ENCODE measurements at regions not wholly inside any gene's neighbourhood (a gene's known extent, or its start where the extent isn't known, plus 50 kb on each side); places are given as distances from the start of the nearest gene placed in this dataset.

DNA sequence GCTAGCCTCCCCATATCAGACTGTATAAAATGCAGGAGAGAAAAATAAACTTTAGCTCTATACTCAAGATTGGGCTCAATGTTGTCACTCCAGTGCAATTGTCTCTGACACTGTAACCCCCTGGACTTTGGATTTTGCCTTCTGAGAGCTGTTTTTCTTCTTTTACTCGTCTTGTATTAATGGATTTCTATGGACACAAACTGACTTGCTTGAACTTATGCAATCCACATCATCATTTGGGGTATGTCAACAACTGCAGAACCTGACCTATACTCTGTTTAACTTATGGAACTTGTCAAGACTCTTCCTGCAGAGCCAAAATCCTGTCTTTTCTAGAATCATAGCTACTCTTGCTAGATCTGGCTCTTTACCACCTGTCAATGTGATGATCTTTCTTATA, 257.8 kb upstream of the DCC start:
- Histone ChIP-seq H3K36me3 (ENCODE audit: control insufficient read depth, insufficient read depth, low read length) (no peaks in the 10 kb centered on the region), H3K27me3 (replicated peaks; ENCODE audit: control insufficient read depth, insufficient read depth, low read length) (no peaks in the 10 kb centered on the region), H3K4me3 (replicated peaks; ENCODE audit: low read depth, low read length) (no peak overlapping the region)
- TF ChIP-seq, protein P1, sequence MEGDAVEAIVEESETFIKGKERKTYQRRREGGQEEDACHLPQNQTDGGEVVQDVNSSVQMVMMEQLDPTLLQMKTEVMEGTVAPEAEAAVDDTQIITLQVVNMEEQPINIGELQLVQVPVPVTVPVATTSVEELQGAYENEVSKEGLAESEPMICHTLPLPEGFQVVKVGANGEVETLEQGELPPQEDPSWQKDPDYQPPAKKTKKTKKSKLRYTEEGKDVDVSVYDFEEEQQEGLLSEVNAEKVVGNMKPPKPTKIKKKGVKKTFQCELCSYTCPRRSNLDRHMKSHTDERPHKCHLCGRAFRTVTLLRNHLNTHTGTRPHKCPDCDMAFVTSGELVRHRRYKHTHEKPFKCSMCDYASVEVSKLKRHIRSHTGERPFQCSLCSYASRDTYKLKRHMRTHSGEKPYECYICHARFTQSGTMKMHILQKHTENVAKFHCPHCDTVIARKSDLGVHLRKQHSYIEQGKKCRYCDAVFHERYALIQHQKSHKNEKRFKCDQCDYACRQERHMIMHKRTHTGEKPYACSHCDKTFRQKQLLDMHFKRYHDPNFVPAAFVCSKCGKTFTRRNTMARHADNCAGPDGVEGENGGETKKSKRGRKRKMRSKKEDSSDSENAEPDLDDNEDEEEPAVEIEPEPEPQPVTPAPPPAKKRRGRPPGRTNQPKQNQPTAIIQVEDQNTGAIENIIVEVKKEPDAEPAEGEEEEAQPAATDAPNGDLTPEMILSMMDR (IDR thresholded peaks at IDR 0.05; ENCODE audit: insufficient read depth, low read length, poor library complexity, severe bottlenecking), result no peak
- no peak for DNase-seq (ENCODE audit: extremely low read depth, insufficient read length)

DNA sequence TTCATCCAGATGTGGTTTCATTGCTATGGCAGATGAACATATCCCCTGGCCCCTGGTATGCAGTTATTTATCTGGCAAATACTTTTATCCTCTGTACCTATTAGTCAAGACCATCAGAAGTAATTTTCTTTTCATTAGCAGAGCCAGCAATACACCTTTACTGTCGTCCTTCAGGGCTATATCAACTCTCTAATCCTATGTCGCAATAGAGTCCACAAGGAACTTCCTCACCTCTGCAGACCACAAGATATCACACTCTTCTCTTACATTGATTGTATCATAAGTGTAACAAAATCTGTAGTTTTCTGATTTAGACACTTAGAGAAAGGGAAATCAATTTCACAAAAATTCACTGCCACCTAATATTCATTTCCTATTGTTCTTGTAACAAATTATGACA, 252.9 kb upstream of the DCC start:
- Histone ChIP-seq H3K27me3 (replicated peaks; ENCODE audit: control insufficient read depth, insufficient read depth, low read length) (no peaks in the 10 kb centered on the region), H3K36me3 (ENCODE audit: control insufficient read depth, insufficient read depth, low read length) (no peaks in the 10 kb centered on the region), H3K4me3 (replicated peaks; ENCODE audit: low read depth, low read length) (no peak overlapping the region)
- TF ChIP-seq, protein P1 (IDR thresholded peaks at IDR 0.05; ENCODE audit: insufficient read depth, low read length, poor library complexity, severe bottlenecking), result no peak
- DNase-seq (ENCODE audit: extremely low read depth, insufficient read length), result no peak

DNA sequence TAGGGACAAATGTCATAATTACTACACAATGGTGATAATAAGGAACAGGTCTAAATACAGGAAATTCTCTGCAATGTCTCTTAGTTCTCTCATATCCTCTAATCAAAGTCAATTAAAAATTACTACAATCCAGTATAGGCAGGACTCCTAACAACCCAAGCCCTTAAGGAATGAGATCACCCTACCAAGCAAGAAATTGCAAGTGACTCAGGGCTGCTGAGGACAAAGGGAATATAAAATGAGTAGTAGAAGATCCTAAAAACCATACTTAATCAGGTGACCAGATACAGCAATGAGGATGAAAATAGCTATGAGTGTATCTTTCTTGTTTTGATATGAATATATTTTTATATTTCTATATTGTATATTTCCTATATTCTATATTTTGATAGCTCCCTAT, 250.0 kb upstream of the DCC start:
- H3K27me3 ChIP-seq (replicated peaks; ENCODE audit: control insufficient read depth, insufficient read depth, low read length), result no peaks in the 10 kb centered on the region
- H3K4me3 ChIP-seq (replicated peaks; ENCODE audit: low read depth, low read length), result no peak overlapping the region
- no peak for DNase-seq (ENCODE audit: extremely low read depth, insufficient read length)
- no peaks in the 10 kb centered on the region for H3K36me3 ChIP-seq (ENCODE audit: control insufficient read depth, insufficient read depth, low read length)
- TF ChIP-seq, protein P1 (IDR thresholded peaks at IDR 0.05; ENCODE audit: insufficient read depth, low read length, poor library complexity, severe bottlenecking), result no peak

DNA sequence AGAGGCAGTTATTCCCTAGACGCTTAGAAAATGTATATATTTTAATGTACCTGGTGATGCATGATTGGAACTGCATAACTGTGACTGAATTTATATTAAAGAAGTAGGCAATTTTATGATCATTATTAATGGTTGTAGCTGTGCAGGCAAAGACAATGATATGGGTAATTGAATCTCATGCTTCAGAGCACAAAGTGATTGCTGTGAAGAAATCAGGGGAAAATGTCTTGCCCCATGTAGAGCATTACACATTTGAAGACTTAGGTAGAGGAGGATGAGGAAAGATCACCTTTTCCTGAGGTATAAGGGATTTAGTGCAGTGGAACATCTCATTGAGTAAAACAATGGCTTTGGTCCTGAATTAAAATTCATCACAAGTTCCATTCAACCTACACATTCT, 246.8 kb upstream of the DCC start:
- no peak for DNase-seq (ENCODE audit: extremely low read depth, insufficient read length)
- H3K4me3 ChIP-seq (replicated peaks; ENCODE audit: low read depth, low read length), result no peak overlapping the region
- H3K36me3 ChIP-seq (ENCODE audit: control insufficient read depth, insufficient read depth, low read length), result no peaks in the 10 kb centered on the region
- H3K27me3 ChIP-seq (replicated peaks; ENCODE audit: control insufficient read depth, insufficient read depth, low read length), result no peaks in the 10 kb centered on the region
- TF ChIP-seq, protein P1 (IDR thresholded peaks at IDR 0.05; ENCODE audit: insufficient read depth, low read length, poor library complexity, severe bottlenecking), result no peak

DNA sequence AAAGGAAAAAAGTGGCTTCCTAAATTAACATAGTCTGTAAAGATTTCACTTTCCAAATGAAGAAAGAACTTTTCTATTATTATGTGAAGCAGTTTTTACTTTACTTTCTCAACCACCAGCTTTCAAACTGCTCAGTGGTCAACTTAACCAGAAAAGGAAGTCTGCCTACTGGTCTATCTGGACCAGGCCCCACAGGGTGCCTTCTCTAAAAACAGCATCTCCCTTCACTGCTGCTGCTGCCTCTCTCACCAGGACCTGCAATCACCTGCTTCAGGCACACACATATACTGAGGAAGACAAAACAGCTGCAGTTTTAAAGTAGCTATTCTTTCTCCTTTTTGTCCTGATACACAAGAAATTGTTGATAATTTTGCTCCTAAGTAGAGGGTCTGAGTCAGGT, 221.3 kb upstream of the DCC start:
- no peaks in the 10 kb centered on the region for H3K27me3 ChIP-seq (replicated peaks; ENCODE audit: control insufficient read depth, insufficient read depth, low read length)
- TF ChIP-seq, protein P1 (IDR thresholded peaks at IDR 0.05; ENCODE audit: insufficient read depth, low read length, poor library complexity, severe bottlenecking), result no peak
- no peaks in the 10 kb centered on the region for H3K36me3 ChIP-seq (ENCODE audit: control insufficient read depth, insufficient read depth, low read length)
- no peak for DNase-seq (ENCODE audit: extremely low read depth, insufficient read length)
- no peak overlapping the region for H3K4me3 ChIP-seq (replicated peaks; ENCODE audit: low read depth, low read length)

DNA sequence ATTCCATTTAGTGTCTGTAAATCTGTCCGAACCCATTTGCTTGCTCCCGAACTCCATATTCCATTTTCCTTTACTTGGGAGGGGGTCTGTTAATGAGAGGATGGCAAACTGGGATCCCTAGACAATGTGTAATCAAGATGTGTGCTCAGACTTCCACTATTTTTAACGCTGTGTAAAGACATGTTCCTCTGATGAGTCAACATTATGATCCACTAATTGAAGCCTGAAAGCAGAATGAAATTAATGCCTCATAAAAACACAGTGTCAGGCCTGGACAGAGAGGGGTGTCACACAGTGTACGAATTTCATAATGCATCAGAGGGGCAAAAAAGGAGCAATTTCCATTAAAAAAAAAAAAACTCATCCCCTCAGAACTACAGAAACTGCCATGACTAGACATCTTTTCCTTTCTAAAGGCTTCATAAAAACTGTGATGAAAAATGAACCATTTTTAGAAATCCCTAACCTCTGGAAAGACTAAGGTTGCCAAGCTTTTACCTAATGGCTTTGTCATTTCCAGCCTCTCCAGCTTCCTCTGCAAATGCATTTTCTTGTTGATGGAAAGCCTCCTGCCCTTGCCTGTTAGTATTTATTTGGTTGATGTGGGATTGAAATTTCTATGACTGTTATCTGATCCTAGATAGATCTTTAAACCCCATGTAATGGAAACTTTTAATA, 209.2 kb upstream of the DCC start:
- Histone ChIP-seq H3K27me3 (replicated peaks; ENCODE audit: control insufficient read depth, insufficient read depth, low read length) (no peaks in the 10 kb centered on the region), H3K4me3 (replicated peaks; ENCODE audit: low read depth, low read length) (no peak overlapping the region), H3K36me3 (ENCODE audit: control insufficient read depth, insufficient read depth, low read length) (no peaks in the 10 kb centered on the region)
- TF ChIP-seq, protein P1 (IDR thresholded peaks at IDR 0.05; ENCODE audit: insufficient read depth, low read length, poor library complexity, severe bottlenecking), result no peak
- no peak for DNase-seq (ENCODE audit: extremely low read depth, insufficient read length)

All from GM06990 (cell line).